ENCODE measurements at regions not wholly inside any gene's neighbourhood (a gene's known extent, or its start where the extent isn't known, plus 50 kb on each side); places are given as distances from the start of the nearest gene placed in this dataset.

GRCh38 chr7:52114509-52114908 lies 797.9 kb upstream of the COBL start:
- no peak for TF ChIP-seq CTCF (IDR thresholded peaks at IDR 0.05; ENCODE audit: insufficient read depth, low read depth, low read length)
- TF ChIP-seq EZH2 (IDR thresholded peaks at IDR 0.05; ENCODE audit: insufficient read depth, low read length) = no peak

All from astrocyte (in vitro differentiated cells and primary cell).